HEK293 (cell line): ENCODE measurements at regions not wholly inside any gene's neighbourhood (a gene's known extent, or its start where the extent isn't known, plus 50 kb on each side); places are given as distances from the start of the nearest gene placed in this dataset.

Source experiments
- CTCF ChIA-PET: fragments of 350-600 bp; formaldehyde crosslinking; extraction: SDS; loops from one replicate; lab custom pipeline; 2021; ENCODE audit warnings: antibody characterized with exemption; lab: Yijun Ruan, JAX
- POLR2A ChIA-PET: fragments of 300-600 bp; formaldehyde crosslinking; extraction: SDS; loops from one replicate; lab custom pipeline; 2020; ENCODE audit warnings: antibody characterized with exemption, inconsistent platforms; lab: Yijun Ruan, JAX
- H3K27ac ChIP-seq: fragments of 200-500 bp; sonication (Bioruptor generic); 2 replicates; pipeline ENCODE4 v1.5.1; 2014; ENCODE audit warnings: low read depth, low read length, control low read depth, inconsistent platforms; ENCODE audit errors: extremely low read depth
- H3K36me3 ChIP-seq, 2 experiments: fragments of 200-500 bp in 1 of 2; sonication (Bioruptor generic) in 1 of 2; 1 replicate in 1 of 2; 2 replicates in 1 of 2; pipeline ENCODE4 v1.5.1; 2014 to 2017; ENCODE audit warnings: inconsistent platforms in 2 of 2, low read length in 2 of 2; ENCODE audit not compliant: control insufficient read depth in 2 of 2, insufficient read depth in 1 of 2
- H3K4me1 ChIP-seq: fragments of 200-500 bp; sonication (Bioruptor generic); 2 replicates; pipeline ENCODE4 v1.5.1; 2014; ENCODE audit warnings: mild to moderate bottlenecking, low read length, inconsistent platforms; ENCODE audit not compliant: control insufficient read depth, insufficient read depth
- H3K4me3 ChIP-seq: 2 replicates; pipeline ENCODE4 v1.5.1; 2011; ENCODE audit warnings: low read depth, mild to moderate bottlenecking, control low read depth, low read length, moderate library complexity
- H3K9me3 ChIP-seq: fragments of 200-500 bp; sonication (Bioruptor generic); 2 replicates; pipeline ENCODE4 v1.5.1; 2014; ENCODE audit warnings: low read depth, low read length, inconsistent platforms; ENCODE audit not compliant: control insufficient read depth, insufficient read depth
- EGR2 ChIP-seq: fragments of 450-650 bp; formaldehyde crosslinking; IDR thresholded peaks from 2 replicates; pipeline ENCODE4 v1.5.1; 2016; ENCODE audit warnings: low read depth, missing biosample characterization, missing genetic modification characterization
- SCRT2 ChIP-seq: fragments of 450-650 bp; formaldehyde crosslinking; IDR thresholded peaks from 2 replicates; pipeline ENCODE4 v1.5.1; 2016; ENCODE audit warnings: missing biosample characterization, missing genetic modification characterization
- ZBTB20 ChIP-seq: fragments of 450-650 bp; formaldehyde crosslinking; IDR thresholded peaks from 2 replicates; pipeline ENCODE4 v1.5.1; 2016; ENCODE audit warnings: missing biosample characterization, missing genetic modification characterization
- ZFP37 ChIP-seq: fragments of 450-650 bp; formaldehyde crosslinking; IDR thresholded peaks from 2 replicates; pipeline ENCODE4 v1.5.1; 2016; ENCODE audit warnings: missing biosample characterization, missing genetic modification characterization
- ZNF10 ChIP-seq: fragments of 450-650 bp; formaldehyde crosslinking; IDR thresholded peaks from 2 replicates; pipeline ENCODE4 v1.5.1; 2017; ENCODE audit warnings: missing biosample characterization, missing genetic modification characterization
- ZNF48 ChIP-seq: fragments of 450-650 bp; formaldehyde crosslinking; IDR thresholded peaks from 2 replicates; pipeline ENCODE4 v1.5.1; 2016; ENCODE audit warnings: missing biosample characterization, missing genetic modification characterization
- ZNF518A ChIP-seq: fragments of 450-650 bp; formaldehyde crosslinking; conservative IDR thresholded peaks from 2 replicates; pipeline ENCODE4 v1.5.1; 2016; ENCODE audit warnings: low read depth, missing biosample characterization, missing genetic modification characterization
- ZNF555 ChIP-seq: fragments of 450-650 bp; formaldehyde crosslinking; conservative IDR thresholded peaks from 2 replicates; pipeline ENCODE4 v1.5.1; 2017; ENCODE audit warnings: missing biosample characterization, mild to moderate bottlenecking, missing genetic modification characterization, inconsistent platforms
- ZNF571 ChIP-seq: fragments of 450-650 bp; formaldehyde crosslinking; IDR thresholded peaks from 2 replicates; pipeline ENCODE4 v1.5.0; 2017; ENCODE audit warnings: missing biosample characterization, missing genetic modification characterization
- ZNF610 ChIP-seq: fragments of 450-650 bp; formaldehyde crosslinking; IDR thresholded peaks from 2 replicates; pipeline ENCODE4 v1.5.1; 2016; ENCODE audit warnings: missing biosample characterization, missing genetic modification characterization, borderline replicate concordance
- TF ChIP-seq, protein P1 (sequence below): fragments of 450-650 bp; formaldehyde crosslinking; IDR thresholded peaks from 2 replicates; pipeline ENCODE4 v1.5.1; 2016; ENCODE audit warnings: missing biosample characterization, missing genetic modification characterization
- TF ChIP-seq, protein P2 (sequence below): fragments of 450-650 bp; formaldehyde crosslinking; IDR thresholded peaks from 2 replicates; pipeline ENCODE4; 2016; ENCODE audit warnings: missing biosample characterization, missing genetic modification characterization
- TF ChIP-seq, protein P3 (sequence below): fragments of 450-650 bp; formaldehyde crosslinking; IDR thresholded peaks from 2 replicates; pipeline ENCODE4 v1.5.1; 2016; ENCODE audit warnings: missing biosample characterization, missing genetic modification characterization

DNA sequence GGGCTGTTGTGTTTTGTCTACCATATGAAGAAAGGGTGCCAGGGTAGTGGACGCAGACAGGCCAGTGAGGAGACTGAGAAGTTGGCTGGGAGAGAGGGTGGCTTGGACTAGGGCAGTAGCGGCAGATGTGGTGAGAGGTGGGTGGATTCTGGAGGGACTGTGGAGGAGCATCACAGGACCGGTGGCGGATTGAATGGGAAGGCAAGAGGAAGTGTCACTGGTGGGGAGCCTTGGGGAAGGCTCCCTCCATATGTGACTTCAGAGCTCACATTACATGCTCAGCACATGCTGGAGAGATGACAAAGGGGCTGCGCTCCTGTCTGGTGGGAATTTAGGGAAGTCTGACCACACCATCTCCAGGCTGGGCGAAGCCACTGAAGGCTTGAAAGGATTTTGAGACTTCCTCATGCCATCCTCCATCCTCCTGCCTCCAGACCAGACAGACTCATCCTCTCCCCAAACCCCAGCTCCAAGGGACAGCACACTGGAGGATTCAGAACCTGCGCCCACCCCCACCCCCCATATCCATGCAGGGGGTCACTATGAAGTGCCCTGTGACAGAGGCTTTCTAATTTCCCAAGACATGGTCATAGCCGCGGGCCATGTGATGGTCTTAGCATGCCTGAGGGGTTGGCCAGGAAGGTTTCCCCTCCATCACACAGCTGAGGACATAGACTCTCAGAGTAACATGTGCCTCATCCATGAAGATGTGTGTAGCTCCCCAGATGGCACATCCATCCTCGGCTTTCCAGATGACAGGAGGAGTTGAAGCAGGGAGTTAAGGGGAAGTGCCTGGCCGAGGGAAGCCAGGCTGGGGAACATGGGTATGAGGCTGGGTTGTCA, 138.8 kb upstream of the WNT4 start:
- POLR2A ChIA-PET, result no interaction called here
- Histone ChIP-seq H3K9me3 (no peaks in the 10 kb centered on the region), H3K36me3 (no peaks in the 10 kb centered on the region), H3K27ac (no peak overlapping the region), H3K4me1 (no peaks in the 10 kb centered on the region), H3K4me3 (no peak overlapping the region)
- TF ChIP-seq ZNF518A (tag by site-specific recombination) (no peak), ZNF610 (tag by site-specific recombination) (no peak), EGR2 (tag by site-specific recombination) (peak; percentile 18; the same call in 1 of the 2 replicates), ZBTB20 (tag by site-specific recombination) (no peak)
- TF ChIP-seq, protein P1, sequence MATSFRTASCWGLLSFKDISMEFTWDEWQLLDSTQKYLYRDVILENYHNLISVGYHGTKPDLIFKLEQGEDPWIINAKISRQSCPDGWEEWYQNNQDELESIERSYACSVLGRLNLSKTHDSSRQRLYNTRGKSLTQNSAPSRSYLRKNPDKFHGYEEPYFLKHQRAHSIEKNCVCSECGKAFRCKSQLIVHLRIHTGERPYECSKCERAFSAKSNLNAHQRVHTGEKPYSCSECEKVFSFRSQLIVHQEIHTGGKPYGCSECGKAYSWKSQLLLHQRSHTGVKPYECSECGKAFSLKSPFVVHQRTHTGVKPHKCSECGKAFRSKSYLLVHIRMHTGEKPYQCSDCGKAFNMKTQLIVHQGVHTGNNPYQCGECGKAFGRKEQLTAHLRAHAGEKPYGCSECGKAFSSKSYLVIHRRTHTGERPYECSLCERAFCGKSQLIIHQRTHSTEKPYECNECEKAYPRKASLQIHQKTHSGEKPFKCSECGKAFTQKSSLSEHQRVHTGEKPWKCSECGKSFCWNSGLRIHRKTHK (tag by site-specific recombination), result no peak
- CTCF ChIA-PET, result interaction anchor here (1.1 kb wide), 1 partner anchor 134 kb away, joined by 3 read pairs; no protein-coding TSS in a partner anchor

GRCh38 chr1:22282364-22282995, 139.6 kb upstream of the WNT4 start:
- Histone ChIP-seq H3K36me3 (no peaks in the 10 kb centered on the region), H3K9me3 (no peaks in the 10 kb centered on the region), H3K27ac (no peak overlapping the region), H3K4me1 (no peaks in the 10 kb centered on the region)
- POLR2A ChIA-PET, result no interaction called here
- CTCF ChIA-PET, result interaction anchor here (0.6 to 1.1 kb wide), 2 partner anchors 19 to 134 kb away, joined by 3 read pairs; no protein-coding TSS in a partner anchor
- TF ChIP-seq ZNF555 (tag by site-specific recombination), result no peak
- TF ChIP-seq ZFP37 (tag by site-specific recombination), result no peak
- TF ChIP-seq, protein P2, sequence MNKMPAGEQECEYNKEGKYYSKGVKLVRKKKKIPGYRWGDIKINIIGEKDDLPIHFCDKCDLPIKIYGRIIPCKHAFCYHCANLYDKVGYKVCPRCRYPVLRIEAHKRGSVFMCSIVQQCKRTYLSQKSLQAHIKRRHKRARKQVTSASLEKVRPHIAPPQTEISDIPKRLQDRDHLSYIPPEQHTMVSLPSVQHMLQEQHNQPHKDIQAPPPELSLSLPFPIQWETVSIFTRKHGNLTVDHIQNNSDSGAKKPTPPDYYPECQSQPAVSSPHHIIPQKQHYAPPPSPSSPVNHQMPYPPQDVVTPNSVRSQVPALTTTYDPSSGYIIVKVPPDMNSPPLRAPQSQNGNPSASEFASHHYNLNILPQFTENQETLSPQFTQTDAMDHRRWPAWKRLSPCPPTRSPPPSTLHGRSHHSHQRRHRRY (tag by site-specific recombination), result no peak
- TF ChIP-seq SCRT2 (tag by site-specific recombination), result no peak
- TF ChIP-seq ZNF571, result no peak
- no peak for TF ChIP-seq ZNF48 (tag by site-specific recombination)
- TF ChIP-seq ZNF10, result no peak
- TF ChIP-seq, protein P3, sequence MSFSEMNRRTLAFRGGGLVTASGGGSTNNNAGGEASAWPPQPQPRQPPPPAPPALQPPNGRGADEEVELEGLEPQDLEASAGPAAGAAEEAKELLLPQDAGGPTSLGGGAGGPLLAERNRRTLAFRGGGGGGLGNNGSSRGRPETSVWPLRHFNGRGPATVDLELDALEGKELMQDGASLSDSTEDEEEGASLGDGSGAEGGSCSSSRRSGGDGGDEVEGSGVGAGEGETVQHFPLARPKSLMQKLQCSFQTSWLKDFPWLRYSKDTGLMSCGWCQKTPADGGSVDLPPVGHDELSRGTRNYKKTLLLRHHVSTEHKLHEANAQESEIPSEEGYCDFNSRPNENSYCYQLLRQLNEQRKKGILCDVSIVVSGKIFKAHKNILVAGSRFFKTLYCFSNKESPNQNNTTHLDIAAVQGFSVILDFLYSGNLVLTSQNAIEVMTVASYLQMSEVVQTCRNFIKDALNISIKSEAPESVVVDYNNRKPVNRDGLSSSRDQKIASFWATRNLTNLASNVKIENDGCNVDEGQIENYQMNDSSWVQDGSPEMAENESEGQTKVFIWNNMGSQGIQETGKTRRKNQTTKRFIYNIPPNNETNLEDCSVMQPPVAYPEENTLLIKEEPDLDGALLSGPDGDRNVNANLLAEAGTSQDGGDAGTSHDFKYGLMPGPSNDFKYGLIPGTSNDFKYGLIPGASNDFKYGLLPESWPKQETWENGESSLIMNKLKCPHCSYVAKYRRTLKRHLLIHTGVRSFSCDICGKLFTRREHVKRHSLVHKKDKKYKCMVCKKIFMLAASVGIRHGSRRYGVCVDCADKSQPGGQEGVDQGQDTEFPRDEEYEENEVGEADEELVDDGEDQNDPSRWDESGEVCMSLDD, result no peak
- TF ChIP-seq, all 188 proteins: peak for 0
- H3K4me3 ChIP-seq, result no peak overlapping the region
